ENCODE measurements at regions not wholly inside any gene's neighbourhood (a gene's known extent, or its start where the extent isn't known, plus 50 kb on each side); places are given as distances from the start of the nearest gene placed in this dataset.
"Not testable (repeated sequence)": the region's sequence is repeated elsewhere in the genome, so short reads cannot be mapped to it uniquely, and the experiment has no call there.

DNA sequence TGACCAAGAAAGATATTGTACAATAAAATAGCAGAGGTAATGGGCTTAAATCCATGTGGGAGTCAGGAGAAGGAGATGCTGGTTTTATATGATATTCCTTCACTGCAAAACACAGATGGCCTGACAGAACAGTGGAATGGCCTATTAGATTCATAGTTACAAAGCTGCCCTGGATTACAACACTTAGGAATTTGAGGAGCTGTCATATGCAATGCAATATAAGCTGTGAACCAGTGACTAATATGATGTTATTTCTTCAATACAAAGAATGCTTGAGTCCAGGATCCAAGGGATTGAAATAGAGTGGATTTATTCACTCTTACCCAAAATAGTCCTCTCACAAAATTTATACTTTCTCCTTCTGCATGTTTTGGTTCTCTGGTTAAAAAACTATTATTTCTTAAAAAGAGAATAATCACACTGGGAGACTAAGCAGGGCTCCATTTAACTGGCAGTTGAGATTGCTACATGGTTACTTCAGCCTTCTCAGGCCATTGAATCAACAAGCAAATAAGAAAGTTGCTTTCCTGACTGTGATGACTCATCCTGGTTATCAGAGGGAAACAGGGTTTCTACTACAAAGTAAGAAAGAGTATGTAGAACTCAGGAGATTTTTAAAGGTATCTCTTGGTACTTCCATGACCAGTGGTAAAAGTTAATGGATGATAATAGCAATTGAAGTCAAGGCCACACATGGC, 79.8 kb upstream of the ZPLD1 start:
- no peaks in the 10 kb centered on the region for H3K9me3 ChIP-seq
- DNase-seq, result no peak
- H3K4me3 ChIP-seq, result no peak overlapping the region
- no peaks in the 10 kb centered on the region for H3K27me3 ChIP-seq
- no peaks in the 10 kb centered on the region for H3K36me3 ChIP-seq

DNA sequence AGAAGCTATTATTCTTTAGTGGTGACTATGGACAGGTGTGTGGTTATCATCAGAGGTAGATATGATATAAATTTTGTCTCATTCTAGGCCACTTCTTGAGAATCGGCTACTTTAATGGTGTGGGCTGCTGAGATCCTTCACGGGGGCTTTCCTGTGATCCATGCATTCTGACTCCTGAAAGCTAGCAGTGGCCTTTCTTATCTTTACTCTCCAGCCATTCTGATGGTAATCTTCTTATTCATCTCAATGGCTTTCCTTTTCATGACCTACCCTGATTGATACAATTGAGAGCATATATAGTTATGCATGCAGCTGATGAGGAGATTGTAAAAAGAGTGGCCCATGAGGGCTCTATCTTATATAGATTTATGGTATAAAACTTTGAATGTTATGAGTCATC, 78.3 kb upstream of the ZPLD1 start:
- Histone ChIP-seq H3K9me3 (no peaks in the 10 kb centered on the region), H3K4me3 (no peak overlapping the region), H3K27me3 (no peaks in the 10 kb centered on the region), H3K36me3 (no peaks in the 10 kb centered on the region)
- DNase-seq, result no peak

DNA sequence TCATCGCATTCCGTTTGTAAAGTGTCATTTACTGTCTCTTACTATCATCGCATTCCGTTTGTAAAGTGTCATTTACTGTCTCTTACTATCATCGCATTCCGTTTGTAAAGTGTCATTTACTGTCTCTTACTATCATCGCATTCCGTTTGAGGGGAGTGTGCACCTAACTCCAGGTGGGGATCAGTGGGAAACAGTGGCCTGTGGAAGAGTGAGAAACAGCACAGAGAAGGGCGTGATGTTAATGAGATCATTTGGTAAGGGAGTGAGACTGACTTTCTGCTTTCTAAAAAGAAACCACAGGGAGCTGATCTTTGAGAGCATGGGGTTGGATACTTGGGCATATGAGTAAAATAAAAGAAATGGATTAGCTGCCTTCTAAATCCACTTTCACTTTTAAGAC, 77.5 kb upstream of the ZPLD1 start:
- not testable (repeated sequence) for H3K4me3 ChIP-seq

DNA sequence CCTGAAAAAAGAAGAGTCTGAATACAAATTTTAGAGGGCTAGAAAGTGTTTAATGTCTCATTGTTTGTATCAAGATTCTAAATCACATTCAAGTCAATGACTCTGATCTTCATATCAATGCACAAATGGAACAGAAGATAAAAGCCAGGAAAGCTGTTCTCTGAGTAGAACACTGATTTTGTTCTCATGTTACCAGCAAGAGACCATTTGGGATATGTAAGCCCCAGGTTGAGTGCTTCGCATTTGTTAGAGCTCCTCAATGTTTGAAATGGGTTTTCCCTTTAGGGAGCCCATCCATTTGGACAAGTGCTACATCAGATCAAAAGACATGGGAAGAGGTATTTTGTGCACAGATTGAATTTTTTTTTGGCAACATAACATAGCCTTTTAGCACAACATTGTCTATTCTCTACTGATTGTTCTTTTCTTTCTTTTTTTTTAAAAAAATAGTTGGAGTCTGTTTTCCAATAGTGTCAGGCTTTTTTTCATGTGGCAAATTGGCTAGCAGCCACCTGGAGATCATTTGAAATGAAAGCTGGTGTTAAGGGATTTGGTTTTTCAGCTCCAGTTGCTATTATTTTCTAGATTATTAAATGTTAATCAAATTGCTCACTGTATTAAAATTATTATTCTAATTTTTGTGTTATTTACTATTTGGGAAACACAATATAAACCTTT, 74.5 kb upstream of the ZPLD1 start:
- DNase-seq, result no peak
- no peaks in the 10 kb centered on the region for H3K9me3 ChIP-seq
- no peak overlapping the region for H3K4me3 ChIP-seq
- H3K27me3 ChIP-seq, result no peaks in the 10 kb centered on the region
- no peaks in the 10 kb centered on the region for H3K36me3 ChIP-seq

More for the DNA sequence above, 77.5 kb upstream of the ZPLD1 start:
- H3K27me3 ChIP-seq, DNase-seq, H3K36me3 ChIP-seq, H3K9me3 ChIP-seq: not testable (repeated sequence)

DNA sequence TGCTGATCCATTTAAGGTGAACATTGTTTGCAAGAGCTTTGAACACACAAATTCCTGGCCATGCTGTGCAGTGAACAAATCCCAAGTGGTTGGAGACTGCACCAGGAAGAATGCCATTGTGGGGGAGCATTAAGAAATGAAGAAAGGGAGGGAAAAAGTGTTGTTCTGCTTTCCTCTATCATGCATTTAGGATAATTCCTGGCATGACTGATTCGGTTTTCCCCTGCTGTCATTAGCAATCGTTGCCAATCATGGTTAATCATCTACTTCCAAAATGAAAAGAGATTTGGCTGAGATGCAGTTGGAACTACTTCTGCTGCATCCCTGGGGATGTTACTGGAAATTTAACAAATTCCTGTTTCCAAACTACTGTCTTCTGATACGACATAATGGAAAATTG, 73.7 kb upstream of the ZPLD1 start:
- H3K4me3 ChIP-seq, result no peak overlapping the region
- no peaks in the 10 kb centered on the region for H3K27me3 ChIP-seq
- no peaks in the 10 kb centered on the region for H3K9me3 ChIP-seq
- no peak for DNase-seq
- no peaks in the 10 kb centered on the region for H3K36me3 ChIP-seq

DNA sequence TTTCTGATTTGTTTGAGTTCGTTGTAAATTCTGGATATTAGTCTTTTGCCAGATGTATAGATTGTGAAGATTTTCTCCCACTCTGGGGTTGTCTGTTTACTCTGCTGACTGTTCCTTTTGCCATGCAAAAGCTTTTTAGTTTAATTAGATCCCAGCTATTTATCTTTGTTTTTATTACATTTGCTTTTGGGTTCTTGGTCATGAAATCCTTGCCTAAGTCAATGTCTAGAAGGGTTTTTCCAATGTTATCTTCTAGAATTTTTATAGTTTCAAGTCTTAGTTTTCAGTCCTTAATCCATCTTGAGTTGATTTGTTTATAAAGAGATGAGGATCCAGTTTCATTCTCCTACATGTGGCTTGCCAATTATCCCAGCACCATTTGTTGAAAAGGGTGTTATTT, 68.7 kb upstream of the ZPLD1 start:
- DNase-seq, H3K9me3 ChIP-seq, H3K36me3 ChIP-seq, H3K4me3 ChIP-seq, H3K27me3 ChIP-seq: not testable (repeated sequence)

DNA sequence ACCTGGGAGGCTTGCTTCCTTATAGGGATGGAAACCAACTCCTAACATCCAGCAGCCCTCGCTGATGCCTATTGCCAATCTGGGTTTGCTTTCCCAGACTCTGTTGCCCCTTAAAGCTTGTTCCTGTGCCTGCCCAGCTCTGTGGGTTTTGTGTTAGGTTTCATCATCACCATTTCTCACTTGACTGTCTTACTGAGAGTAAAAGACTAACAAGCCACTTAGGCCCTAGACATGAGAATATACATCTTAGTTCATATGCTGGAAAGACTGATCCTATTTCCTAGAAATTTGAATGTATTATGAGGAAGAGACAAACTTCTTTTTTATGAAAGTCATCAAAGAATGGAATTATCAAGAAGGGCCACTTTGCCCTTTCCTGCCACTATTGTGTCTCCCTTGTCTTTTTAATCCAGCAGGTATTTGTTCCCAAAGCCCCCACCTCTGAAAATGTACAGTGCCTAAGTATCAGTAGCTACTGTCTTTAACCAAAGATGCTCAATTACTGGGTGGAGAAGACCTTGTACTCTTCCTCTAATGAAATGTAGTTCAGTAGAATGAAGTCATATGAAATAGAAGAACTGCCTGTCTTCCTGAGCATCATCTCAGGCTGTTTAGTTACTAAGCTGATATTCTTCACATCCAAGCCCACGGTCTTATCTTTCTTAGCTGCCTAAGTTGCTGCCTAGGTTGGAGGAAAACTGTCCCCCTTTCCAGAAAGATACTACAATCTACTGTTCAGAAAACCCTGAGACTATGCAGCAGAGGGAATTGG, 59.8 kb upstream of the ZPLD1 start:
- Histone ChIP-seq H3K27me3 (0 out of 2 replicates have a peak, but pooled peaks cover 2% of the 10 kb centered on the region), H3K9me3 (no peaks in the 10 kb centered on the region), H3K4me3 (no peak overlapping the region), H3K36me3 (no peaks in the 10 kb centered on the region)
- DNase-seq, result no peak

DNA sequence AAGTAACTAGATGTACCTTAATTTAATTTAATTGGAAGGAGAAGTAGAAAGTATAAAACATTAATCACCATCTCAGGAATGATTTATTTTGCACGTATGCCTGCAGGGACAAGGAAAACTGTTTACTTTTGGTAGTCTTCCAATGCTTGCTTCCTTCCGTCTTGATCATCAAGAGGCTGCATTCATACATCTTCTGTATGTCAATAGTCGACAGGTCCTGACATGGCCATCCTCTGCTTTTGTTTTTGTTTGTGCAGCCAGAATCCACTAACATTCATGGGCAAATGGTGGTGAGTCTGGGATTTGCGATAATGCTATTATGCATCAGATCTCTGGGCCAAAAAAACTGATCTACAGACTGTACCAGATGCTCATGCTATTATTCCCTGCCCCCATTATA, 56.6 kb upstream of the ZPLD1 start:
- DNase-seq, result no peak
- no peaks in the 10 kb centered on the region for H3K27me3 ChIP-seq
- no peak overlapping the region for H3K4me3 ChIP-seq
- no peaks in the 10 kb centered on the region for H3K9me3 ChIP-seq
- H3K36me3 ChIP-seq, result no peaks in the 10 kb centered on the region

DNA sequence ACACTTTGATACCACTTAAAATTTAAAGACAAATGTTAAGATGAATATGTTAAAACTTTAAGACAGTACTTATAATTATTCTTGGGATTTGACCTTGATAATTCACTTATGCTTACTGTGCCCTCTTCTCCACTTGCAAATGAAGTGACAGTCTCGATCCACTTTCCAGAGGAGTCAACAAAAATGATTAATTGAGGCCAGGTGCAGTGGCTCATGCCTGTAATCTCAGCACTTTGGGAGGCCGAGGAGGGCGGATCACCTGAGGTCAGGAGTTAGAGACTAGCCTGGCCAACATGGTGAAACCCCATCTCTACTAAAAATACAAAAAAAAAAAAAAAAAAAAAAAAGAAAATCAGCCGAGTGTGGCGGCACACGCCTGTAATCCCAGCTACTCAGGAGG, 52.6 kb upstream of the ZPLD1 start:
- DNase-seq, H3K27me3 ChIP-seq, H3K4me3 ChIP-seq, H3K9me3 ChIP-seq, H3K36me3 ChIP-seq: not testable (repeated sequence)

Data from MG63 (cell line).